ENCODE measurements at regions not wholly inside any gene's neighbourhood (a gene's known extent, or its start where the extent isn't known, plus 50 kb on each side); places are given as distances from the start of the nearest gene placed in this dataset.

DNA sequence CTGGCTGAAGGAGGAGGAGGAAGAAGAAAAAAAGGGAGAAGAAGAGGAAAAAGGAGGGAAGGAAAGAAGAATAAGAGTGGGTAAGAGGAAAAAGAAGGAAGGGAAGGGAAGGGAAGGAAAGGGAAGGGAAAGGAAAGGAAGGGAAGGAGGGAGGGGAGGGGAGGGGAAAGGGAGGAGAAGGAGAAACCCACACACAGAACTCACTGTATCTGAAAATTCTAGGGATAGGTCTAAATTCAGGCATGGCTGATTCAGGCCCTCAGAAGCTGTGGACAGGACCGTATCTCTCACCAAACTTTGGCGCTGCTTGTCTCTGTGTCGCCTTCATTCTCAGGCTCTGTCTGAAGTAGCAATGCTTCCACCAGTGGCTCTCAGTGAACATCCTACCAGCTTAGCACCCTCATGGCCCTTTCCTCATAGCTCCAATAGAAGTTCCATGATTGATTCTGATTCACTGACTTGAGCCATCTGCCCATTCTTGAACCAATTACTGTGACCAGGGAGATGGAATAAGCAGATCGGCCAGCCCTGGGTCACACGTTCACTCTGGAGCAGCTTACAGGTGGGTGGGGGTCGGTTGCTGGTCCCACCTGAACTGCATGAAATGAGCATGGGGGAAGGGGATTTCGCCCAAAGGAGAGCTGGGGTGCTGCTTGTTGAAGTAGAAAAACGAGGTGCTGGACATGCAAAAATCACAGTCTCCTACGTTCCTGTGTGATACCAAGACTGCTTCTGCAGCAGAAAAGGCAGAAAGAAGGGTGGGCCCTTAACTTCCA, 59.7 kb downstream of the TTC32 start:
- no peak for TF ChIP-seq POLR2AphosphoS5 (IDR thresholded peaks at IDR 0.05; ENCODE audit: low read depth, low read length)

DNA sequence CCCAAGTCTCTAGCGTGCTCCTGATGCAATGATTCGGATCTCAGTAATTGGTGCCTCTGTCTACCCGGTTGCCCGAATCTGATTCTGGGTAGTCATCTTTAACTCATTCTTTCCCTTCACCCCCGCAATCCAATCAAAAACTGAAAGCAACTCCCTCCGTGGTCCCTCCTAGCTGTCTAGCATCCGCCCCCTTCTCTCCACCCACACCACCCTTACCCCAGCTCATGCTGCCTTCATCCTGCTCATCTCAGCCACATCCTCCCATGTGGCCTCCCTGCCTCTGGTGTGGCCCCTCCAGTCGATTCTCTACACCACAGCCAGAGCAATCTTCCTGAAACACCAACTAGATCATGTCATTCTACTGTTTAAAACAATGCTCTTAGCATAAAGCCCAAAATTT, 62.3 kb downstream of the TTC32 start:
- no peak for TF ChIP-seq SIN3A (IDR thresholded peaks at IDR 0.05; ENCODE audit: borderline replicate concordance, insufficient read depth, low read length)

DNA sequence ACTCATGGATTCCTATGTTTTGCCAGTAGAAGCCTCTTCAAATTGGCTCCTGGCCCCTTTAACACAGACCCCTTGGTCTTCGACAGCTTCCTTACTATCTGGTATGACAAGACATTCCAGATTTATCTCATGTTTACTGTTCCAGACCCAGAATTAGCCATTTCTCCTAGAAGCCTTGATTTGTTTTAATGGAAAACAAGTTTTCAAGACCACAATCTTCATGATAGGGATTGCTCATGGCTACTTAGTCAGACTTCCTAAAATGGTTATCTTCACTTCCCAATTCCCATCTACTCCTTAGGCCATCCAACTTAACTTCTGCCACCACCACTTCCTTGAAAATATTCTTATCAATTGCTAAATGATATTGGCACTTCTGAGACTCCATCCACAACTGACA, 63.2 kb downstream of the TTC32 start:
- TF ChIP-seq, protein P1, sequence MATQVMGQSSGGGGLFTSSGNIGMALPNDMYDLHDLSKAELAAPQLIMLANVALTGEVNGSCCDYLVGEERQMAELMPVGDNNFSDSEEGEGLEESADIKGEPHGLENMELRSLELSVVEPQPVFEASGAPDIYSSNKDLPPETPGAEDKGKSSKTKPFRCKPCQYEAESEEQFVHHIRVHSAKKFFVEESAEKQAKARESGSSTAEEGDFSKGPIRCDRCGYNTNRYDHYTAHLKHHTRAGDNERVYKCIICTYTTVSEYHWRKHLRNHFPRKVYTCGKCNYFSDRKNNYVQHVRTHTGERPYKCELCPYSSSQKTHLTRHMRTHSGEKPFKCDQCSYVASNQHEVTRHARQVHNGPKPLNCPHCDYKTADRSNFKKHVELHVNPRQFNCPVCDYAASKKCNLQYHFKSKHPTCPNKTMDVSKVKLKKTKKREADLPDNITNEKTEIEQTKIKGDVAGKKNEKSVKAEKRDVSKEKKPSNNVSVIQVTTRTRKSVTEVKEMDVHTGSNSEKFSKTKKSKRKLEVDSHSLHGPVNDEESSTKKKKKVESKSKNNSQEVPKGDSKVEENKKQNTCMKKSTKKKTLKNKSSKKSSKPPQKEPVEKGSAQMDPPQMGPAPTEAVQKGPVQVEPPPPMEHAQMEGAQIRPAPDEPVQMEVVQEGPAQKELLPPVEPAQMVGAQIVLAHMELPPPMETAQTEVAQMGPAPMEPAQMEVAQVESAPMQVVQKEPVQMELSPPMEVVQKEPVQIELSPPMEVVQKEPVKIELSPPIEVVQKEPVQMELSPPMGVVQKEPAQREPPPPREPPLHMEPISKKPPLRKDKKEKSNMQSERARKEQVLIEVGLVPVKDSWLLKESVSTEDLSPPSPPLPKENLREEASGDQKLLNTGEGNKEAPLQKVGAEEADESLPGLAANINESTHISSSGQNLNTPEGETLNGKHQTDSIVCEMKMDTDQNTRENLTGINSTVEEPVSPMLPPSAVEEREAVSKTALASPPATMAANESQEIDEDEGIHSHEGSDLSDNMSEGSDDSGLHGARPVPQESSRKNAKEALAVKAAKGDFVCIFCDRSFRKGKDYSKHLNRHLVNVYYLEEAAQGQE (IDR thresholded peaks at IDR 0.05; ENCODE audit: insufficient read depth in 1 of 2, low read depth in 2 of 2, low read length in 2 of 2): no peak
- TF ChIP-seq FOXP2 (optimal IDR thresholded peaks at IDR 0.05; ENCODE audit: borderline replicate concordance, extremely low read depth, extremely low read length, insufficient read depth): no peak
- TF ChIP-seq SIN3A (IDR thresholded peaks at IDR 0.05; ENCODE audit: borderline replicate concordance, insufficient read depth, low read length): no peak
- no peak for TF ChIP-seq POLR2AphosphoS5 (IDR thresholded peaks at IDR 0.05; ENCODE audit: low read depth, low read length)
- TF ChIP-seq TAF1 (IDR thresholded peaks at IDR 0.05; ENCODE audit: borderline replicate concordance, insufficient read depth, low read length): no peak

DNA sequence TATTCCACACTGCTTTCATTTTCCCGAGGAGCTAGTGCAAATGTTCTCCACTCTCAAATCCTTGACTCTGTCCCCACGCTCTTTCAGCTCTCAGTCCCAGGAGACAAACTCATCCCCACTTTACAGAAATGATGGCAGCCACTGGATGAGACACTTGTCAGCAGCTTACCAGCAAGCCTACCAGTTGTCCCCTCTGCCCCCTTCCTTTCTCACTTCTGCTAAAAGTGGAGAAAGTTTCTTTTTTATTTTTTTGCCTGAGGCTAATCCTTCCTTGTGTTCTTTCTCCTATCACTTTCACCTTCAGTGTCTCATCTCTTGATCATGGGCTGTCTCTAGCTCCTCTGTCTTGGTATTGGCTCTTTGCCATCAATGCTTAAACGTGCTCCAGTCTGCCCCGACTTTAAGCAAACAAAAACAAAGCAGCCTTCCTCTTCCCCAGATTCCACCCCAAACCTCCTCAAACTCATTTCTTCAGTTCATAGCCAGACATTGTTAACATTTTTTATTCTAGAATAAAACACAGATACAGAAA, 64.5 kb downstream of the TTC32 start:
- TF ChIP-seq, protein P1 (IDR thresholded peaks at IDR 0.05; ENCODE audit: insufficient read depth in 1 of 2, low read depth in 2 of 2, low read length in 2 of 2): no peak

DNA sequence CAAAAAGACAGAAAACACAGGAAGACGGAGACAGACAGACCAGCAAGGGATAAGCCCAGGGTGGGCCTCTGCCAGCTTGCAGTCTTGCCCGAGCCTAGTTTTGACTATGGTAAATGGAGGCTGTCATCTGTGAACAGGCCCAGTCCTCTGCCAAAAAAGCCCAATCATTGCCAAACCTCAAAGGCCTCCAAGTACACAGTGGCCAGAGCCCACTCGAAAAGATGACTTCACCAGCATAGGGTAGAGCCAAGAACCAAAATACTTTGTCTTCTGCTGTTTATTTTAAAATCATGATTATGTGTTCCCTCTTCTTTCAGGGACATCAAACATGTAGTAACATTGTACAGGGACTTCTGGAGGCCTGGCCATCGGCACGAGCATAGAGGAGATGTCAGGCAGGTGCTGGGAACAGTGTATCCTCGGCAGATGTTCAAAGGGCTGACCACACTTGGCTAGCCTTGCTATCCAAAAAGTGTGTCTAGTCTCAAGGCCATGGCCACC, 66.0 kb downstream of the TTC32 start:
- TF ChIP-seq FOXP2 (optimal IDR thresholded peaks at IDR 0.05; ENCODE audit: borderline replicate concordance, extremely low read depth, extremely low read length, insufficient read depth): no peak
- no peak for TF ChIP-seq POLR2AphosphoS5 (IDR thresholded peaks at IDR 0.05; ENCODE audit: low read depth, low read length)
- TF ChIP-seq SIN3A (IDR thresholded peaks at IDR 0.05; ENCODE audit: borderline replicate concordance, insufficient read depth, low read length): no peak
- TF ChIP-seq, protein P1 (IDR thresholded peaks at IDR 0.05; ENCODE audit: insufficient read depth in 1 of 2, low read depth in 2 of 2, low read length in 2 of 2): no peak
- no peak for TF ChIP-seq TAF1 (IDR thresholded peaks at IDR 0.05; ENCODE audit: borderline replicate concordance, insufficient read depth, low read length)

DNA sequence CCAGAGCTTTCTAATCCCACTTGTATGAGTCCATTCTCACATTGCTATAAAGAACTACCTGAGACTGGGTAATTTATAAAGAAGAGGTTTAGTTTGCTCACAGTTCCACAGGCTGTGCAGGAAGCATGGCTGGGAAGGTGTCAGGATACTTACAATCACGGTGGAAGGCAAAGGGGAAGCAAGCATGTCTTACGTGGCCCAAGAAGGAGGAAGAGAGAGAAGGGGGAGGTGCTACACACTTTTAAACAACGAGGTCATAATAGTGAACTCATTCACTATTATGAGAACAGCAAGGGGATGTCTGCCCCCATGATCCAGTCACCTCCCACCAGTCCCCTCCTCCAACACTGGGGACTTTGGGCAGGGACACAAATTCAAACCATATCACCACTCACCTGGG, 67.8 kb downstream of the TTC32 start:
- TF ChIP-seq POLR2AphosphoS5 (IDR thresholded peaks at IDR 0.05; ENCODE audit: low read depth, low read length) (no peak), TAF1 (IDR thresholded peaks at IDR 0.05; ENCODE audit: borderline replicate concordance, insufficient read depth, low read length) (no peak), SIN3A (IDR thresholded peaks at IDR 0.05; ENCODE audit: borderline replicate concordance, insufficient read depth, low read length) (no peak), FOXP2 (optimal IDR thresholded peaks at IDR 0.05; ENCODE audit: borderline replicate concordance, extremely low read depth, extremely low read length, insufficient read depth) (no peak)
- TF ChIP-seq, protein P1 (IDR thresholded peaks at IDR 0.05; ENCODE audit: insufficient read depth in 1 of 2, low read depth in 2 of 2, low read length in 2 of 2): no peak

Data from PFSK-1 (cell line).